Prostate gland (tissue), 2 donors: ENCODE measurements at regions not wholly inside any gene's neighbourhood (a gene's known extent, or its start where the extent isn't known, plus 50 kb on each side); places are given as distances from the start of the nearest gene placed in this dataset.

ENCODE experiments used
- CTCF ChIP-seq, 4 experiments: fragments of 200-600 bp in 2 of 4; fragments of 450-650 bp in 2 of 4; sonication (generic) in 2 of 4; IDR thresholded peaks; 1 replicate in 3 of 4; 2 replicates in 1 of 4; pipeline ENCODE4 v1.5.1; 2016 to 2019; ENCODE audit warnings: antibody characterized with exemption in 4 of 4, mild to moderate bottlenecking in 2 of 4, moderate library complexity in 2 of 4
- POLR2AphosphoS5 ChIP-seq: sonication (generic); formaldehyde crosslinking; IDR thresholded peaks from one replicate; pipeline ENCODE4 v1.6.1; 2017; ENCODE audit warnings: antibody characterized with exemption

GRCh38 chr6:126550323-126550722, 210.4 kb downstream of the CENPW start:
- TF ChIP-seq CTCF (IDR thresholded peaks at IDR 0.05): no peak
- no peak for TF ChIP-seq POLR2AphosphoS5
